Kidney epithelial cell (primary cell): ENCODE measurements at regions not wholly inside any gene's neighbourhood (a gene's known extent, or its start where the extent isn't known, plus 50 kb on each side); places are given as distances from the start of the nearest gene placed in this dataset.

Experiments used
- DNase-seq: peaks from one replicate; pipeline ENCODE4 v3.0.0-alpha.2; 2010; ENCODE audit warnings: low read depth
- H3K27me3 ChIP-seq: 2 replicates; pipeline ENCODE4 v1.6.0; 2011; ENCODE audit warnings: low read length; ENCODE audit not compliant: control insufficient read depth, insufficient read depth
- H3K36me3 ChIP-seq: 2 replicates; pipeline ENCODE4 v1.5.1; 2011; ENCODE audit warnings: low read length; ENCODE audit not compliant: control insufficient read depth, insufficient read depth
- H3K4me3 ChIP-seq: 2 replicates; pipeline ENCODE4 v1.5.1; 2011; ENCODE audit warnings: low read depth, mild to moderate bottlenecking, control low read depth, low read length
- CTCF ChIP-seq: IDR thresholded peaks from 2 replicates; pipeline ENCODE4 v1.5.1; 2011; ENCODE audit warnings: mild to moderate bottlenecking, moderate library complexity, low read length, control low read depth, inconsistent platforms; ENCODE audit not compliant: insufficient read depth, poor library complexity, severe bottlenecking

DNA sequence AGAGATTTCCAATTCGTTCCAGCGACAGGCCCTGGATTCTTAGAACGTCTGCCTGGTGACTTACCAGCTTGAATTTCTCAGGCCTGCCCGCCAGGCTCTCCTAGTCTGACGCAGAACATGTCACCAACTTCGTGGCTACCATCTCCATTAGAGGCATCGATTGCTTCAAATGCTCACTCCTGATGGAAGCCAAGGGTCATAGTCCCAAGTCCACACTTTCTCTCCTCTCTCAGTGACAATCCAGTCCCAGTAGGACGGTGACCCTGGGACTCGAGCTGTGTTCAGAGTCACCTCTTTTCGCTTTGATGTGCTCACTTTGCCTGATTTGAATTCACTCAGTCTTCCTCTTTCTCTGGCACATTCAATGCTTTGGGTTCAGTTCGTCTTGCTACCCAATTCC is 94.8 kb downstream of the GADD45G start:
- no peaks in the 10 kb centered on the region for H3K36me3 ChIP-seq
- H3K4me3 ChIP-seq = no peak overlapping the region
- peaks cover 11% of the 10 kb centered on the region for H3K27me3 ChIP-seq
- TF ChIP-seq CTCF = no peak
- no peak for DNase-seq

GRCh38 chr9:89701221-89701798 is 96.5 kb downstream of the GADD45G start:
- no peak for TF ChIP-seq CTCF
- DNase-seq = no peak
- Histone ChIP-seq H3K27me3 (peaks cover 8% of the 10 kb centered on the region), H3K36me3 (no peaks in the 10 kb centered on the region), H3K4me3 (no peak overlapping the region)

DNA sequence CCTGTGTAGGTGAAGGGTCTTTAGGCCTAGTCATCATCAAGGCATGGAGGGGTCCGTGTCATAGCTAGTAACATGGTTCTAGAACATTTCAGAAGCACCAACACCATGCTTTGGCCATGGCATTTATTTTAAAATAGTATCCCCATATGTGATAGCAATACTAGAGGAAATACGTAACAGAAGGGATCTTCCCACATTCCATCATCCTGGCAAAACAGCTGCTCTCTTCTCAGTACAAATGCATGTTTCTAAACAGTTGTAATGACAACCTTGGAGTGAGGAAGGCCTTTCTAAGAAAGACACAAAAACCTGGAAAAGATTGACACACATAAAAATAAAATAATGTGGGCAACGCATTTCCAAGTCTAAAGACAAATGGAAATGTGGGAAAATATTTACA is 97.6 kb downstream of the GADD45G start:
- Histone ChIP-seq H3K36me3 (no peaks in the 10 kb centered on the region), H3K27me3 (peaks cover 7% of the 10 kb centered on the region)
- no peak for TF ChIP-seq CTCF

DNA sequence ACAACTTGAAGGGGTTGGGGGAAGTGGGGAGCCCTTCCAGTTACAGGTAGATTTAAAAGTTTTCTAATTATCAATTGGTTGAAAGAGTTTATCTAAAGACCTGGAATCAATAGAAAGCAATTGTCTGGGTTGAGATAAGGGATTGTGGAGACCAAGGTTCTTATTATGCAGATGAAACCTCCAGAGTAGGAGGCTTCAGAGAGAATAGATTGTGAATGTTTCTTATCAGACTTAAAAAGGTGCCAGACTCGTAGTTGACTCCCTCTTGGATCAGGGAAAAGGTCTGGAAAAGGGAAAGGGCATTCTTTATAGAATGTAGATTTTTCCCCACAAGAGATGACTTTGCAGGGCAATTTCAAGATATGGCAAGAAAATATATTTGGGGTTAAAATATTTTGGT is 100.8 kb downstream of the GADD45G start:
- Histone ChIP-seq H3K27me3 (peaks cover 11% of the 10 kb centered on the region), H3K4me3 (no peak overlapping the region), H3K36me3 (no peaks in the 10 kb centered on the region)
- no peak for DNase-seq
- no peak for TF ChIP-seq CTCF

More for the DNA sequence above, 97.6 kb downstream of the GADD45G start:
- no peak overlapping the region for H3K4me3 ChIP-seq
- no peak for DNase-seq

- Histone ChIP-seq H3K4me3 (no peak overlapping the region), H3K27me3 (peaks cover 11% of the 10 kb centered on the region), H3K36me3 (no peaks in the 10 kb centered on the region)
- no peak for TF ChIP-seq CTCF
- no peak for DNase-seq
These were observed 101.3 kb downstream of the GADD45G start for GRCh38 chr9:89706086-89706485.

DNA sequence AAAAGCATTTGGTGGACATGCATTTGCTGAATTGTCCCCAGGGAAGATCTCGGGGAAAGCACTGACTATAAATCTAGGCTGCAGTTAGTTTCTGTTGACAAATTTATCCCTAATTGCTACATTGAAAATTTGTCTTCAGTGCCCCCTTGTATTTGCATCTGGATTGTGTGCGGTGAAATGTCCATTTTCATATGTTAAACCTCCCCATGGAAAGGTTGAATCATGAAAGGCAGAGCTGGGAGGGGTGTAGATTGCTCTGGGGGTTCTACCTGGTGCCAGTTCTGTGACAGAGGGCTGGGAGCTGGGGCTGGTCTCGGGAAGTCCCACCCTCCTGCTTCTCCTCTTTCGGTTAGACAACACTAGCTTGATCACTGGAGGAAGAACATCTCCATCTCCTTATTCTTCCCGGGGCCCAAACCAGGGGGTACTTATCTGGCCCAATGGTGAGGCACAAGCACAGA is 101.9 kb downstream of the GADD45G start:
- no peak overlapping the region for H3K4me3 ChIP-seq
- TF ChIP-seq CTCF = no peak
- peaks cover 8% of the 10 kb centered on the region for H3K27me3 ChIP-seq
- H3K36me3 ChIP-seq = no peaks in the 10 kb centered on the region
- DNase-seq = no peak
